Panc1 (cell line): ENCODE measurements at regions not wholly inside any gene's neighbourhood (a gene's known extent, or its start where the extent isn't known, plus 50 kb on each side); places are given as distances from the start of the nearest gene placed in this dataset.

Experiments used
- ATAC-seq: fragments of 200-7000 bp; cut with Tn5 transposase; 2 replicates; pipeline ENCODE4 v1.9.1; 2020; ENCODE audit warnings: mild to moderate bottlenecking, moderate library complexity
- BruUV-seq: library from RNA; stranded (reverse); fragments of 400-500 nt; replicated peaks from 2 replicates; lab custom pipeline; 2021; lab: Mats Ljungman, UMichigan
- CTCF ChIA-PET: fragments of 300-600 bp; sonication (Branson Sonifier 250); formaldehyde crosslinking; loops from one replicate; lab custom pipeline; 2022; ENCODE audit warnings: antibody characterized with exemption; lab: Charles Lee
- POLR2A ChIA-PET: fragments of 300-600 bp; sonication (Branson Sonifier 250); formaldehyde crosslinking; loops from one replicate; lab custom pipeline; 2022; ENCODE audit warnings: antibody characterized with exemption; lab: Charles Lee
- DNase-seq: peaks from one replicate; pipeline ENCODE4 v3.0.0-alpha.2; 2010; ENCODE audit warnings: low read depth, low spot score
- H3K27ac ChIP-seq: 2 replicates; pipeline ENCODE4 v1.5.1; 2011; ENCODE audit warnings: mild to moderate bottlenecking, low read length, inconsistent platforms
- H3K27me3 ChIP-seq: fragments of 200-500 bp; sonication (Bioruptor generic); 2 replicates; pipeline ENCODE4 v1.6.0; 2014; ENCODE audit warnings: low read length, inconsistent platforms; ENCODE audit not compliant: control insufficient read depth, insufficient read depth
- H3K36me3 ChIP-seq: fragments of 200-500 bp; sonication (Bioruptor generic); 2 replicates; pipeline ENCODE4 v1.5.1; 2014; ENCODE audit warnings: inconsistent platforms, mild to moderate bottlenecking, low read length, moderate library complexity; ENCODE audit not compliant: control insufficient read depth, insufficient read depth
- H3K4me1 ChIP-seq: 2 replicates; pipeline ENCODE4 v1.5.1; 2011; ENCODE audit warnings: inconsistent platforms, mild to moderate bottlenecking, low read length, moderate library complexity; ENCODE audit not compliant: control insufficient read depth, insufficient read depth
- H3K4me3 ChIP-seq, 2 experiments: 2 replicates each; pipeline ENCODE4 v1.5.1; 2011 to 2012; ENCODE audit warnings: low read depth in 2 of 2, low read length in 2 of 2, mild to moderate bottlenecking in 2 of 2, inconsistent platforms in 1 of 2, moderate library complexity in 1 of 2
- H3K9me3 ChIP-seq: fragments of 200-500 bp; sonication (Bioruptor generic); 2 replicates; pipeline ENCODE4 v1.5.1; 2014; ENCODE audit warnings: low read depth, mild to moderate bottlenecking, inconsistent platforms, low read length, moderate library complexity; ENCODE audit not compliant: control insufficient read depth, insufficient read depth
- CTCF ChIP-seq: fragments of 450-650 bp; IDR thresholded peaks from 2 replicates; pipeline ENCODE4 v1.5.1; 2017; ENCODE audit warnings: mild to moderate bottlenecking
- POLR2AphosphoS5 ChIP-seq: IDR thresholded peaks from 2 replicates; pipeline ENCODE4 v1.6.1; 2012; ENCODE audit warnings: mild to moderate bottlenecking, low read depth, low read length, moderate library complexity
- REST ChIP-seq, 2 experiments: IDR thresholded peaks; 2 replicates each; pipeline ENCODE4 v1.6.1; 2011 to 2012; ENCODE audit warnings: low read depth in 2 of 2, control low read depth in 1 of 2, low read length in 1 of 2, mild to moderate bottlenecking in 1 of 2, moderate library complexity in 1 of 2; ENCODE audit not compliant: insufficient read depth in 1 of 2
- SIN3A ChIP-seq: IDR thresholded peaks from 2 replicates; pipeline ENCODE4 v1.6.1; 2012; ENCODE audit warnings: low read depth, mild to moderate bottlenecking, low read length, moderate library complexity, borderline replicate concordance; ENCODE audit not compliant: insufficient read depth
- TCF7L2 ChIP-seq: IDR thresholded peaks from 2 replicates; pipeline ENCODE4 v1.6.1; 2011; ENCODE audit warnings: mild to moderate bottlenecking, low read depth, low read length, inconsistent platforms
- in situ Hi-C: cut with HindIII; loops from 2 replicates; pipeline ENCODE4 v1.10.0; 2016; ENCODE audit warnings: low sequenced_read_pairs, low pct_unique_long_range_greater_than_20kb
- intact Hi-C: fragments of 100-400 bp; cut with micrococcal nuclease; formaldehyde crosslinking; loops from one replicate; pipeline ENCODE4 v1.10.0; 2022; ENCODE audit not compliant: unreplicated experiment

- no peak for DNase-seq
- TF ChIP-seq CTCF (no peak), SIN3A (no peak), REST (IDR thresholded peaks at IDR 0.05; ENCODE audit: insufficient read depth in 1 of 2, low read depth in 2 of 2, low read length in 1 of 2) (no peak), TCF7L2 (no peak), POLR2AphosphoS5 (no peak)
- Histone ChIP-seq H3K4me1 (no peaks in the 10 kb centered on the region), H3K4me3 (no peak overlapping the region), H3K27me3 (no peaks in the 10 kb centered on the region), H3K9me3 (no peaks in the 10 kb centered on the region), H3K36me3 (no peaks in the 10 kb centered on the region), H3K27ac (no peak overlapping the region)
- ATAC-seq = no peak
- in situ Hi-C loops (no loop called here), intact Hi-C loops (no loop called here)
- no TSS peak for BruUV-seq
- ChIA-PET POLR2A (no interaction called here), CTCF (no interaction called here)
These were observed 88.6 kb upstream of the MOCS1 start for GRCh38 chr6:40022867-40023266.

- ChIA-PET POLR2A (no interaction called here), CTCF (no interaction called here)
- ATAC-seq (no peak), DNase-seq (no peak)
- H3K4me3 ChIP-seq = no peak overlapping the region
- no TSS peak for BruUV-seq
- no peaks in the 10 kb centered on the region for H3K4me1 ChIP-seq
- intact Hi-C loops = no loop called here
- TF ChIP-seq POLR2AphosphoS5 (no peak), TCF7L2 (no peak), SIN3A (no peak), REST (IDR thresholded peaks at IDR 0.05; ENCODE audit: insufficient read depth in 1 of 2, low read depth in 2 of 2, low read length in 1 of 2) (no peak), CTCF (no peak)
- no peaks in the 10 kb centered on the region for H3K9me3 ChIP-seq
- H3K27me3 ChIP-seq = no peaks in the 10 kb centered on the region
- no peak overlapping the region for H3K27ac ChIP-seq
- in situ Hi-C loops = no loop called here
- H3K36me3 ChIP-seq = no peaks in the 10 kb centered on the region
These were observed 85.9 kb upstream of the MOCS1 start for GRCh38 chr6:40020166-40020565.
